HEK293 (cell line): ENCODE measurements at regions not wholly inside any gene's neighbourhood (a gene's known extent, or its start where the extent isn't known, plus 50 kb on each side); places are given as distances from the start of the nearest gene placed in this dataset.

ENCODE experiments used
- CTCF ChIP-seq: fragments of 450-650 bp; formaldehyde crosslinking; IDR thresholded peaks from 2 replicates; pipeline ENCODE4 v1.5.1; 2016; ENCODE audit warnings: missing biosample characterization, missing genetic modification characterization
- MZF1 ChIP-seq: fragments of 450-650 bp; formaldehyde crosslinking; IDR thresholded peaks from 2 replicates; pipeline ENCODE4 v1.5.1; 2017; ENCODE audit warnings: missing biosample characterization, missing genetic modification characterization, borderline replicate concordance
- REST ChIP-seq: fragments of 450-650 bp; formaldehyde crosslinking; IDR thresholded peaks from 2 replicates; pipeline ENCODE4 v1.5.1; 2016; ENCODE audit warnings: missing biosample characterization, missing genetic modification characterization
- SCRT2 ChIP-seq: fragments of 450-650 bp; formaldehyde crosslinking; IDR thresholded peaks from 2 replicates; pipeline ENCODE4 v1.5.1; 2016; ENCODE audit warnings: missing biosample characterization, missing genetic modification characterization
- SETDB1 ChIP-seq: IDR thresholded peaks from one replicate; pipeline ENCODE4 v1.6.1; 2017; ENCODE audit warnings: mild to moderate bottlenecking, low read length, moderate library complexity, mixed read lengths; ENCODE audit not compliant: insufficient read length
- TCF7L2 ChIP-seq: IDR thresholded peaks from 2 replicates; pipeline ENCODE4 v1.6.1; 2011; ENCODE audit warnings: low read depth, mild to moderate bottlenecking, inconsistent platforms, low read length, moderate library complexity, borderline replicate concordance
- YY1 ChIP-seq: fragments of 450-650 bp; formaldehyde crosslinking; IDR thresholded peaks from 2 replicates; pipeline ENCODE4 v1.5.1; 2018; ENCODE audit warnings: missing biosample characterization, missing genetic modification characterization
- ZFHX2 ChIP-seq: fragments of 450-650 bp; formaldehyde crosslinking; conservative IDR thresholded peaks from 2 replicates; pipeline ENCODE4 v1.5.1; 2016; ENCODE audit warnings: missing biosample characterization, missing genetic modification characterization
- ZNF175 ChIP-seq: fragments of 450-650 bp; formaldehyde crosslinking; IDR thresholded peaks from 2 replicates; pipeline ENCODE4 v1.5.1; 2016; ENCODE audit warnings: missing biosample characterization, missing genetic modification characterization
- ZNF324 ChIP-seq: fragments of 450-650 bp; formaldehyde crosslinking; IDR thresholded peaks from 2 replicates; pipeline ENCODE4 v1.5.1; 2016; ENCODE audit warnings: missing biosample characterization, missing genetic modification characterization
- ZNF362 ChIP-seq: fragments of 450-650 bp; formaldehyde crosslinking; IDR thresholded peaks from 2 replicates; pipeline ENCODE4 v1.5.1; 2016; ENCODE audit warnings: missing biosample characterization, missing genetic modification characterization
- ZNF488 ChIP-seq: fragments of 450-650 bp; formaldehyde crosslinking; IDR thresholded peaks from 2 replicates; pipeline ENCODE4 v1.5.1; 2016; ENCODE audit warnings: missing biosample characterization, missing genetic modification characterization
- ZNF580 ChIP-seq: fragments of 450-650 bp; formaldehyde crosslinking; IDR thresholded peaks from 2 replicates; pipeline ENCODE4 v1.5.1; 2016; ENCODE audit warnings: missing biosample characterization, missing genetic modification characterization
- ZSCAN18 ChIP-seq: fragments of 450-650 bp; formaldehyde crosslinking; IDR thresholded peaks from 2 replicates; pipeline ENCODE4 v1.5.1; 2016; ENCODE audit warnings: missing biosample characterization, missing genetic modification characterization

- TF ChIP-seq SCRT2 (tag by site-specific recombination) (no peak), ZNF324 (tag by site-specific recombination) (no peak), CTCF (no peak), ZNF580 (tag by site-specific recombination) (no peak), REST (tag by site-specific recombination) (no peak), ZNF175 (tag by site-specific recombination) (no peak), MZF1 (tag by site-specific recombination) (no peak), TCF7L2 (no peak), ZNF488 (tag by site-specific recombination) (no peak), YY1 (tag by site-specific recombination) (no peak), SETDB1 (no peak), ZFHX2 (no peak), ZNF362 (tag by site-specific recombination) (no peak), ZSCAN18 (tag by site-specific recombination) (no peak)
Observed at GRCh38 chrX:69365755-69366154, 138.4 kb upstream of the NALF2 start.
